ENCODE measurements at regions not wholly inside any gene's neighbourhood (a gene's known extent, or its start where the extent isn't known, plus 50 kb on each side); places are given as distances from the start of the nearest gene placed in this dataset.

DNA sequence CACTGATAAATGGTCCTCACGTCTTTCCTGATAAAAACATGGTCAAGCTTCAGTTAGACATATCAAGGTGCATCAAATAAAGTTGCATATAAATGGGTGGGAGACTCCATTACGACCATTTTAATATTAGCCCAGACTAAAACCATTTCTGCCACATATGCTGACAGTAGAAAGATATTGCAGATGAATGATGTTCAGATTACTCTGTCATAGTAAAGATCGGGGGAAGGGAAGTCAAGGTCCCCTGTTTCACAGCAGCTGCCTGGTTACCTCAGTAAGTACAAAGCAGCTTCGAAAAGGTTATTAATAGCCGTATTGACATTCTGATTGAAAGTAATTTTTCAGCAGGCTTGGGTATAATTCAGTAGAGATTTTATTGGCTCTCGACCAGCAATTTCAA, 927.7 kb upstream of the CDH2 start:
- TF ChIP-seq, protein P1, sequence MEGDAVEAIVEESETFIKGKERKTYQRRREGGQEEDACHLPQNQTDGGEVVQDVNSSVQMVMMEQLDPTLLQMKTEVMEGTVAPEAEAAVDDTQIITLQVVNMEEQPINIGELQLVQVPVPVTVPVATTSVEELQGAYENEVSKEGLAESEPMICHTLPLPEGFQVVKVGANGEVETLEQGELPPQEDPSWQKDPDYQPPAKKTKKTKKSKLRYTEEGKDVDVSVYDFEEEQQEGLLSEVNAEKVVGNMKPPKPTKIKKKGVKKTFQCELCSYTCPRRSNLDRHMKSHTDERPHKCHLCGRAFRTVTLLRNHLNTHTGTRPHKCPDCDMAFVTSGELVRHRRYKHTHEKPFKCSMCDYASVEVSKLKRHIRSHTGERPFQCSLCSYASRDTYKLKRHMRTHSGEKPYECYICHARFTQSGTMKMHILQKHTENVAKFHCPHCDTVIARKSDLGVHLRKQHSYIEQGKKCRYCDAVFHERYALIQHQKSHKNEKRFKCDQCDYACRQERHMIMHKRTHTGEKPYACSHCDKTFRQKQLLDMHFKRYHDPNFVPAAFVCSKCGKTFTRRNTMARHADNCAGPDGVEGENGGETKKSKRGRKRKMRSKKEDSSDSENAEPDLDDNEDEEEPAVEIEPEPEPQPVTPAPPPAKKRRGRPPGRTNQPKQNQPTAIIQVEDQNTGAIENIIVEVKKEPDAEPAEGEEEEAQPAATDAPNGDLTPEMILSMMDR (IDR thresholded peaks at IDR 0.05) = no peak
- TF ChIP-seq EZH2 (IDR thresholded peaks at IDR 0.05) = no peak
